Sigmoid colon (tissue), 6 donors: ENCODE measurements at regions not wholly inside any gene's neighbourhood (a gene's known extent, or its start where the extent isn't known, plus 50 kb on each side); places are given as distances from the start of the nearest gene placed in this dataset.
A peak's percentile ranks its signal among the peaks of the same experiment; 100 is the strongest.

Experiments used
- DNase-seq: peaks from one replicate; pipeline ENCODE4 v3.0.0-alpha.2; 2019
- H3K27ac ChIP-seq, 4 donors: fragments of 200-600 bp; sonication (generic); one replicate each; pipeline ENCODE4 v1.5.1; 2016 to 2019; ENCODE audit warnings: mild to moderate bottlenecking in 1 of 4
- H3K27me3 ChIP-seq, 3 donors: fragments of 200-600 bp; sonication (generic); one replicate each; pipeline ENCODE4 v1.5.1; 2019; ENCODE audit warnings: mild to moderate bottlenecking in 1 of 3
- H3K36me3 ChIP-seq, 4 donors: fragments of 200-600 bp; sonication (generic); one replicate each; pipeline ENCODE4 v1.5.1; 2016 to 2019
- H3K4me1 ChIP-seq, 4 donors: fragments of 200-600 bp; sonication (generic); one replicate each; pipeline ENCODE4 v1.5.1; 2017 to 2019
- H3K4me3 ChIP-seq, 4 donors: fragments of 200-600 bp; sonication (generic); one replicate each; pipeline ENCODE4 v1.5.1; 2017 to 2019; ENCODE audit warnings: mild to moderate bottlenecking in 2 of 4, moderate library complexity in 1 of 4
- H3K9me3 ChIP-seq, 4 donors: fragments of 200-600 bp in 3 of 4; sonication (generic) in 3 of 4; one replicate each; pipeline versions ENCODE4 v1.5.1 to v1.6.1; 2013 to 2019
- EP300 ChIP-seq, 4 donors: sonication (generic); formaldehyde crosslinking; IDR thresholded peaks; one replicate each; pipeline ENCODE4 v1.6.1; 2017; ENCODE audit warnings: antibody characterized with exemption in 4 of 4
- POLR2A ChIP-seq, 2 donors: fragments of 450-650 bp; IDR thresholded peaks; one replicate each; pipeline ENCODE4 v1.6.1; 2016; ENCODE audit warnings: antibody characterized with exemption in 2 of 2, mild to moderate bottlenecking in 2 of 2, moderate library complexity in 2 of 2
- POLR2AphosphoS5 ChIP-seq, 4 donors: sonication (generic); formaldehyde crosslinking; IDR thresholded peaks; one replicate each; pipeline ENCODE4 v1.6.1; 2017; ENCODE audit warnings: antibody characterized with exemption in 4 of 4
- WGBS, 2 donors: extraction: QIAGEN DNeasy Blood & Tissue Kit; methylation state at CpG; one replicate each; pipeline ENCODE4 v1.1.7; 2013; 5-methylcytosine and 5-hydroxymethylcytosine counted together
- intact Hi-C: fragments of 100-400 bp; cut with DNase I; formaldehyde crosslinking; loops from one replicate; pipeline ENCODE4 v1.15.1; 2023
- small RNA-seq, 3 donors: library from RNA; depleted of rRNA; stranded (forward); fragments of <200 nt; gene quantifications; one replicate each; pipeline ENCODE3, GENCODE V24; 2016
- TF ChIP-seq, protein P1 (sequence below), 4 experiments: fragments of 450-650 bp in 3 of 4; fragments of 200-600 bp in 1 of 4; IDR thresholded peaks; one replicate each; pipeline ENCODE4 v1.5.1; 2016 to 2019; ENCODE audit warnings: antibody characterized with exemption in 4 of 4, mild to moderate bottlenecking in 3 of 4, moderate library complexity in 2 of 4
- donor health status: healthy with polysubstance abuse.
- donor health status: healthy.

DNA sequence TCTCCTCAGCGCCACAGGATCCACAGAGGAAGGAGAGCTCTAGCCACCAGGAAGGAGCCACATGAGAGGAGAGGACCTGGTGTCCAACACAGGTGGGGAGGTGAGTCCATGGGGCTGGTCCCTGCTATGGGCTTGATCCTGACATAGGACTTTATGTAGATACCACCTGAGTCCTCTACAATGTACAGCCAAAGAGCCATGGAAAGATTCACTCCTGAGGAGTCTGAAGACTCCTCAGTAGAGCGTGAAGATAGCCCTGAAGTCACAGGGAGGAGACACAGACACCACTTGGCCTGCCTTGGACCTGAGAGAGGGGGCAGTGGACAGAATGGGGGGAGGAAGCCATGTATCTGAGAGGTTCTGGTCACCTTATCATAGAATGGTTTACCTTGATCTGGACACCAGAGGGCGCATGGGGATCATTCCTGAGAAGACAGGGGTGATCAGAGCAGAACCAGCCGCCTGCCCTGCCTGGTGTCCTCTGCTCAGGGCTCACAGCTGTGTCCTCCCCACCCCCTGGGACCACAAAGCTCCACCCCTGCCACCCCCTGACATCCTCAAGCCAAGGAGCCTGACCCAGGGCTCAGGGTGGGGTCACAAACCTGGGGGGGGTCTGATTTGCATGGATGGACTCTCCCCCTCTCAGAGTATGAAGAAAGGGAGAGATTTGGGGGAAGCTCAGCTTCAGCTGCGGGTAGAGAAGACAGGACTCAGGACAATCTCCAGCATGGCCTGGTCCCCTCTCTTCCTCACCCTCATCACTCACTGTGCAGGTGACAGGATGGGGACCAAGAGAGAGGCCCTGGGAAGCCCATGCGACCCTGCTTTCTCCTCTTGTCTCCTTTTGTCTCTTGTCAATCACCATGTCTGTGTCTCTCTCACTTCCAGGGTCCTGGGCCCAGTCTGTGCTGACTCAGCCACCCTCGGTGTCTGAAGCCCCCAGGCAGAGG is 77.0 kb downstream of the ZNF280B start:
- no peaks in the 10 kb centered on the region for H3K36me3 ChIP-seq
- H3K27me3 ChIP-seq: peaks cover 0 to 13% (median 0%) of the 10 kb centered on the region in 3 donors
- 44 to 51% methylated on average over 7 of the region's 7 CpGs for WGBS, 2 donors
- peak; percentile 72 for DNase-seq
- no peaks in the 10 kb centered on the region for H3K4me1 ChIP-seq
- intact Hi-C loops: no loop called here
- no peaks in the 10 kb centered on the region for H3K9me3 ChIP-seq
- TF ChIP-seq, protein P1, sequence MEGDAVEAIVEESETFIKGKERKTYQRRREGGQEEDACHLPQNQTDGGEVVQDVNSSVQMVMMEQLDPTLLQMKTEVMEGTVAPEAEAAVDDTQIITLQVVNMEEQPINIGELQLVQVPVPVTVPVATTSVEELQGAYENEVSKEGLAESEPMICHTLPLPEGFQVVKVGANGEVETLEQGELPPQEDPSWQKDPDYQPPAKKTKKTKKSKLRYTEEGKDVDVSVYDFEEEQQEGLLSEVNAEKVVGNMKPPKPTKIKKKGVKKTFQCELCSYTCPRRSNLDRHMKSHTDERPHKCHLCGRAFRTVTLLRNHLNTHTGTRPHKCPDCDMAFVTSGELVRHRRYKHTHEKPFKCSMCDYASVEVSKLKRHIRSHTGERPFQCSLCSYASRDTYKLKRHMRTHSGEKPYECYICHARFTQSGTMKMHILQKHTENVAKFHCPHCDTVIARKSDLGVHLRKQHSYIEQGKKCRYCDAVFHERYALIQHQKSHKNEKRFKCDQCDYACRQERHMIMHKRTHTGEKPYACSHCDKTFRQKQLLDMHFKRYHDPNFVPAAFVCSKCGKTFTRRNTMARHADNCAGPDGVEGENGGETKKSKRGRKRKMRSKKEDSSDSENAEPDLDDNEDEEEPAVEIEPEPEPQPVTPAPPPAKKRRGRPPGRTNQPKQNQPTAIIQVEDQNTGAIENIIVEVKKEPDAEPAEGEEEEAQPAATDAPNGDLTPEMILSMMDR (IDR thresholded peaks at IDR 0.05): peak in 3 of 4 experiments; percentile 15 to 53 (median 26)
- no peak for TF ChIP-seq EP300 (IDR thresholded peaks at IDR 0.05)
- no peak overlapping the region for H3K4me3 ChIP-seq
- H3K27ac ChIP-seq: no peak overlapping the region

DNA sequence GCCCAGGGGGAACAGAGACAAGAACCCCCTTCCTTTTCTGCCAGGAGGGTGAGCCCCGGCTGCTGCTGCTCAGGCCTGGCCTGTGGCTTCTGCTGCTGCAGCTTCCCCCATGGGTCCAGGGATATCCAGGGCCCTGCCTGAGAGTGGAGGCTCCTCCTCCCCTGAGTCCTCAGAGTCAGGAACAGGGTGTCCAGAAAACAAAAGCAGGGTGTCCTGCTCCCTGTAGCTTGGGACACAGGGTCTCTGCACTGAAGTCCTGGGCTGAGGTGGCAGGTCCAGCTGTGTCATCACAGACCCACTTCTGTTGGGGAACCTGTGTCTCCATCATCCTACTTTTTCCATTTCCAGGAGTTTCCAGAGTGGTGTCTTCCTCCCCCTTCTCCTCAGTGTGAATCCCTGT is 76.1 kb downstream of the ZNF280B start:
- H3K4me1 ChIP-seq: no peaks in the 10 kb centered on the region
- no peak overlapping the region for H3K4me3 ChIP-seq
- no peaks in the 10 kb centered on the region for H3K36me3 ChIP-seq
- no peak for DNase-seq
- no peak overlapping the region for H3K27ac ChIP-seq
- peaks cover 0 to 11% (median 0%) of the 10 kb centered on the region in 3 donors for H3K27me3 ChIP-seq
- TF ChIP-seq EP300 (IDR thresholded peaks at IDR 0.05) (no peak), POLR2AphosphoS5 (IDR thresholded peaks at IDR 0.05) (no peak), POLR2A (IDR thresholded peaks at IDR 0.05) (no peak)
- TF ChIP-seq, protein P1 (IDR thresholded peaks at IDR 0.05): no peak
- WGBS, 2 donors: 55 to 88% methylated on average over 1 of the region's 1 CpG
- intact Hi-C loops: no loop called here
- no peaks in the 10 kb centered on the region for H3K9me3 ChIP-seq

DNA sequence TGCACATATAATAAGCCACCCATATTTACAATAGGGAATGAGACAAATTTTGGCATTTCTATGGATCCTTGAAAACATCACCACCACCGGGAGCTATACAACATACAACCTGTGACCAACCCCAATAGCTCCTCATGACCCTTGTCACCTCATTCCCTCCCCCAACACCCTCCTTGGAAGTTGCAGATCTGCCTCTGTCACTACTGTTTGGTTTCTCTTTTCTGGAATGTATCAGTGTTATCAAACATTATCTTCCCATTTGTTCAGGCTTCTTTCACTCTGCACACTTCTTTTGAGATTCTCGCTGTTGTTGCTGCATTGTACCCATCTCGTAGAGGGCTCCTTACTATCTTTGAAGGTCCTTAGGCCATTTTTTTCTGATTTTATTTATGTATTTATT is 75.6 kb downstream of the ZNF280B start:
- 84 to 85% methylated on average over 3 of the region's 3 CpGs for WGBS, 2 donors

DNA sequence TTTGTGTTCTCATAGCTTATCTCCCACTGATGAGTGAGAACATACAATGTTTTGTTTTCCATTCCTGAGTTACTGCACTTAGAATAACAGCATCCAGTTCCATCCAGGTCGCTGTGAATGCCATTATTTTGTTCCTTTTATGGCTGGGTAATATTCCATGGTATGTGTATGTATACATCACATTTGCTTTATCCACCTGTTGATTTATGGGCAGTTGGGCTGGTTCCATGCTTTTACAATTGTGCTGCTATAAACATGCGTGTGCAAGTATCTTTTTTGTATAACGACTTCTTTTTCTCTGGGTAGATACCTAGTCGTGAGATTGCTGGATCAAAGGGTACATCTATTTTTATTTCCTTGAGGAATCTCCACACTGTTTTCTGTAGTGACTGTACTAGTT is 74.8 kb downstream of the ZNF280B start:
- TF ChIP-seq POLR2AphosphoS5 (IDR thresholded peaks at IDR 0.05) (no peak), POLR2A (IDR thresholded peaks at IDR 0.05) (no peak), EP300 (IDR thresholded peaks at IDR 0.05) (no peak)
- TF ChIP-seq, protein P1 (IDR thresholded peaks at IDR 0.05): no peak
- no peaks in the 10 kb centered on the region for H3K4me1 ChIP-seq
- H3K9me3 ChIP-seq: no peaks in the 10 kb centered on the region
- H3K27ac ChIP-seq: no peak overlapping the region
- H3K4me3 ChIP-seq: no peak overlapping the region
- WGBS, 2 donors: 15 to 47% methylated on average over 4 of the region's 4 CpGs
- no peak for DNase-seq
- peaks cover 0 to 16% (median 0%) of the 10 kb centered on the region in 3 donors for H3K27me3 ChIP-seq
- intact Hi-C loops: no loop called here
- H3K36me3 ChIP-seq: no peaks in the 10 kb centered on the region

More for the DNA sequence above, 75.6 kb downstream of the ZNF280B start:
- no peaks in the 10 kb centered on the region for H3K36me3 ChIP-seq
- intact Hi-C loops: no loop called here
- no peak overlapping the region for H3K4me3 ChIP-seq
- no peak for TF ChIP-seq POLR2A (IDR thresholded peaks at IDR 0.05)
- TF ChIP-seq, protein P1 (IDR thresholded peaks at IDR 0.05): no peak
- no peak for TF ChIP-seq EP300 (IDR thresholded peaks at IDR 0.05)
- no peak for TF ChIP-seq POLR2AphosphoS5 (IDR thresholded peaks at IDR 0.05)
- no peak for DNase-seq
- H3K4me1 ChIP-seq: no peaks in the 10 kb centered on the region
- no peaks in the 10 kb centered on the region for H3K9me3 ChIP-seq
- H3K27me3 ChIP-seq: peaks cover 0 to 13% (median 0%) of the 10 kb centered on the region in 3 donors
- H3K27ac ChIP-seq: no peak overlapping the region

Small RNA genes in the stretch of these regions (small RNA-seq; reads per million reads assigned to genes)
- 0 reads per million in 3 donors for gene AC245291.3
- gene IGLVVII-41-1: 0 reads per million in 3 donors
